Upper lobe of right lung (tissue), 1 donor: ENCODE measurements at regions not wholly inside any gene's neighbourhood (a gene's known extent, or its start where the extent isn't known, plus 50 kb on each side); places are given as distances from the start of the nearest gene placed in this dataset.

Experiments
- ATAC-seq: fragments of 200-7000 bp; cut with Tn5 transposase; one replicate; pipeline ENCODE4 v1.9.1; 2020; ENCODE audit warnings: mild to moderate bottlenecking, moderate library complexity
- DNase-seq: peaks from one replicate; pipeline ENCODE4 v3.0.0-alpha.2; 2020
- H3K27ac ChIP-seq: fragments of 200-600 bp; one replicate; pipeline ENCODE4 v1.8.0; 2022
- H3K27me3 ChIP-seq: fragments of 200-600 bp; one replicate; pipeline ENCODE4 v1.8.0; 2022; ENCODE audit warnings: mild to moderate bottlenecking
- H3K36me3 ChIP-seq: fragments of 200-600 bp; one replicate; pipeline ENCODE4 v1.8.0; 2022
- H3K4me1 ChIP-seq: fragments of 200-600 bp; one replicate; pipeline ENCODE4 v1.8.0; 2022
- H3K4me3 ChIP-seq: fragments of 200-600 bp; one replicate; pipeline ENCODE4 v1.8.0; 2022; ENCODE audit warnings: mild to moderate bottlenecking
- H3K9me3 ChIP-seq: fragments of 200-600 bp; one replicate; pipeline ENCODE4 v1.8.0; 2022
- intact Hi-C: fragments of 100-400 bp; cut with DNase I; formaldehyde crosslinking; loops from one replicate; pipeline ENCODE4 v1.11.0; 2022
- TF ChIP-seq, protein P1 (sequence below): fragments of 200-600 bp; IDR thresholded peaks from one replicate; pipeline ENCODE4 v1.8.0; 2022; ENCODE audit warnings: antibody characterized with exemption
- donor health status: DM: no; HTN: yes; CAD: no; lungs with severe emphysema.

DNA sequence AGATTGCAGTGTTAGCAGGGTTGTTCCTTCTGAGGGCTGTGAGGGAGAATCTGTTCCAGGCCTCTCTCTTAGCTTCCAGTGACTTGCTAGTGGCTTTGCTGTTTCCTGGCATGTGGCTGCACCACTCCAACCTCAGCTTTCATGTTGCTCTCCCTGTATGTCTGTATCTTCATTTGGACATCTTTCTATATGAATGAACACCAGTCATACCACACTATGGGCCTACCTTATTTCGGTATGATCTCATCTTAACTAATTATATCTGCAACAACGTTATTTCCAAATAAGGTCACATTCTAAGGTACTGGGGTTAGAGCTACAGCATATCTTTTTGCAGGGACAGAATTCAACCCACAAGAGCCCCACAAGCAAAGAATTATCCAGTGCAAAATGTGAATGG lies 356.7 kb upstream of the UMPS start:
- no peak for ATAC-seq
- TF ChIP-seq, protein P1, sequence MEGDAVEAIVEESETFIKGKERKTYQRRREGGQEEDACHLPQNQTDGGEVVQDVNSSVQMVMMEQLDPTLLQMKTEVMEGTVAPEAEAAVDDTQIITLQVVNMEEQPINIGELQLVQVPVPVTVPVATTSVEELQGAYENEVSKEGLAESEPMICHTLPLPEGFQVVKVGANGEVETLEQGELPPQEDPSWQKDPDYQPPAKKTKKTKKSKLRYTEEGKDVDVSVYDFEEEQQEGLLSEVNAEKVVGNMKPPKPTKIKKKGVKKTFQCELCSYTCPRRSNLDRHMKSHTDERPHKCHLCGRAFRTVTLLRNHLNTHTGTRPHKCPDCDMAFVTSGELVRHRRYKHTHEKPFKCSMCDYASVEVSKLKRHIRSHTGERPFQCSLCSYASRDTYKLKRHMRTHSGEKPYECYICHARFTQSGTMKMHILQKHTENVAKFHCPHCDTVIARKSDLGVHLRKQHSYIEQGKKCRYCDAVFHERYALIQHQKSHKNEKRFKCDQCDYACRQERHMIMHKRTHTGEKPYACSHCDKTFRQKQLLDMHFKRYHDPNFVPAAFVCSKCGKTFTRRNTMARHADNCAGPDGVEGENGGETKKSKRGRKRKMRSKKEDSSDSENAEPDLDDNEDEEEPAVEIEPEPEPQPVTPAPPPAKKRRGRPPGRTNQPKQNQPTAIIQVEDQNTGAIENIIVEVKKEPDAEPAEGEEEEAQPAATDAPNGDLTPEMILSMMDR: no peak
- no peaks in the 10 kb centered on the region for H3K4me1 ChIP-seq
- no peak overlapping the region for H3K27ac ChIP-seq
- no peaks in the 10 kb centered on the region for H3K36me3 ChIP-seq
- H3K9me3 ChIP-seq: no peaks in the 10 kb centered on the region
- H3K4me3 ChIP-seq: no peak overlapping the region
- H3K27me3 ChIP-seq: no peaks in the 10 kb centered on the region
- DNase-seq: no peak
- intact Hi-C loops: no loop called here

DNA sequence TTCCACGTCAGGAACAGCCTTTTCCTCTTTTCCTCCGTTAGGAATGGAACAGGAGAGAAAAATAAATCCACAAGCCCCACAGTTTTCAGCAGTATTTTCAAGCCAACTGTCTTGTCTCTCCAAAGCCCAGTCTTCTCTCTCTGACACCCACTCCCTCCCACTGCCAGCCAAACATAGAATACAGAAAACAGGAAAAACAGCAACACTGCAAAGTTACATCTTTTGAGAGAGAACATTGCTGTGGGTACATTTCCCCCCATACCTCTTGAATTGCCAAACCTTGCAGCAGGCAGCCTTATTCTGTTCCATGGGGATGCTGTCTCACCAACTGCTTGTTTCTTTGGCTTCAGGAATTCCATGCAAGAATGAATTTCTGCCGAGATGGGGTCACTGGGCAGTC lies 355.7 kb upstream of the UMPS start:
- no peaks in the 10 kb centered on the region for H3K4me1 ChIP-seq
- no peaks in the 10 kb centered on the region for H3K27me3 ChIP-seq
- intact Hi-C loops: no loop called here
- ATAC-seq: no peak
- H3K9me3 ChIP-seq: no peaks in the 10 kb centered on the region
- H3K27ac ChIP-seq: no peak overlapping the region
- DNase-seq: no peak
- TF ChIP-seq, protein P1: no peak
- H3K4me3 ChIP-seq: no peak overlapping the region
- H3K36me3 ChIP-seq: no peaks in the 10 kb centered on the region

DNA sequence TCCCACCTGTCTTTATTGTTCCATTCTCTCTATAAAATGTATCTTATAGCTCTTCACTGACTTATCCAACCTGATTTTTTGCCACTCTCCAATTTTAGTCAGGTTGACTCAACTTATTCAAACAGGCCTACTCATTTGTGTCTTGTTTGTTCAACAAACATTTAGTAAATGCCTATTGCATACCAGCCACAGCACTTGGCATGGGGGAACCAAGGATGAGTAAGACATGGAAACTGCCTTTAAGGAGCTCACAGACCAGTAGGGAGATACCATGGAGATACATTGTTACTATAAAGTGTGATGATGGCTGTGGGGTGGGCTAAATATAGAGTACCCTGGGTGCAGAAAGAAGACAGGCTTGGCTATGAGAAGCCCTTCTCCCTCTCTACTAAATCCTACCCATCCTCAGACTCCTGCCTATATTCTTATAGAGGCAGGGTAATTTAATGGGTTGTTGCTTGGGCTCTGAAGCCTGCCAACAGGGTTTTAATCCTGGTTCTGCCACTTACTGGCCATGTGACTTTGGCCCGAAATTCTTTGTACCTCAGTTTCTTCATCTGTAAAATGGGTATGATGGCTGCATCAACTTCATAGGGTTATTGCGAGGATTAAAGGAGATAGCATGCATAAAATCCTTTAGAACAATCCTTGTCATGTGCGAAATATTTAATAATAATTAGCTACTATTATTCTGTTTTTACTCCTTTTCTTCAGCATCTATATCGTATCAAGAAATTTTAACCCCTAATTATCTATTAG lies 348.5 kb upstream of the UMPS start:
- Histone ChIP-seq H3K36me3 (no peaks in the 10 kb centered on the region), H3K4me3 (no peak overlapping the region), H3K27ac (no peak overlapping the region), H3K4me1 (no peaks in the 10 kb centered on the region), H3K27me3 (no peaks in the 10 kb centered on the region), H3K9me3 (no peaks in the 10 kb centered on the region)
- no peak for ATAC-seq
- DNase-seq: no peak
- TF ChIP-seq, protein P1: no peak
- intact Hi-C loops: no loop called here

DNA sequence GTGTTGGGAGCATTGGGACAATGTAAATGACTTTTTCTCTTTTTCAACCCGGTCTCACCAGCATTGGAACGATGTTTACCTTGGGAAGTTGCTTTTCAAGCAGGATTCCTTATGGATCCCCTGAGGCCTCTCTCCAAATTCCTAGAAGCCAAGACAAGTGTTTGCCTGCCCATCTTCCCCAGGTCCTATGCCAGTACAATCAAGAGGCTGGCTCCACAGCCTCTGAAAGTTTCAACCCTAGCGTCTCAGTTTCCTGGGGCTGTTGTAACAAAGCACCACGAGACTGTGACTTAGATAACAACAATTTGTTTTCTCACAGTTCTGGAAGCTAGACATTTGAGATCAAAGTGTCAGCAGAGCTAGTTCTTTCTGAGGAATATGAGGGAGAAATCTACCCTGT lies 347.2 kb upstream of the UMPS start:
- ATAC-seq (no peak), DNase-seq (no peak)
- Histone ChIP-seq H3K36me3 (no peaks in the 10 kb centered on the region), H3K27ac (no peak overlapping the region), H3K27me3 (no peaks in the 10 kb centered on the region), H3K4me3 (no peak overlapping the region), H3K4me1 (no peaks in the 10 kb centered on the region), H3K9me3 (no peaks in the 10 kb centered on the region)
- intact Hi-C loops: no loop called here
- TF ChIP-seq, protein P1: no peak

DNA sequence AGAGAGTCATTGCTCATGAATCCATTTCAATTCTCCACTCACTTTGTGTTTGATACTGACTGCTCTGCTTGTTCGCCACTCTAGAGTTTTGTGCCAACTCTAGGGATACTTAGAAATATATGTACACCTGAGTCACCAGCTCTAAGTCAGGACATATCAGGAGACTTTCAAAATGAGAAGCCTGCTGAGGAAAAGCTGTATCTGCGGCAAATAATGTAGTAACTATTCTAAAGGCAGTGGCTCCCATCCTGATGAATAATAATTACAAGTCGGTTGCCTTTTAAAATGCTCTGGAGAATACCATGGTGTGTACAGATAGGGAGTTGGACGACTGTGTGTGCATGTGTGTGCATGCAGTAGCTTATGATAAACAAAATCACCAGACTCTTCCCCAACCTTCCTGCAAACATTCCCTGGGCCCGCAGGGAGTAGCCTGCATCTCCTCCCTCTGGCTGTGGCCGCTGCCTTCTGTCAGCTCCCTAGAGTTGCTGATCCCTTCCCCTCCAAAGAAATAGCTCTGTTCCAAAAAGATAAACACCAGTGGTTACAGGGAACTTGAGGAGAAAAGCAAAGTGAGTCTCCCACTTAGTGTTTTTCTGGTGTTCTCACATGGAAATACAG lies 346.3 kb upstream of the UMPS start:
- no peaks in the 10 kb centered on the region for H3K9me3 ChIP-seq
- ATAC-seq (no peak), DNase-seq (no peak)
- no peak overlapping the region for H3K4me3 ChIP-seq
- no peaks in the 10 kb centered on the region for H3K27me3 ChIP-seq
- intact Hi-C loops: no loop called here
- H3K4me1 ChIP-seq: no peaks in the 10 kb centered on the region
- TF ChIP-seq, protein P1: no peak
- H3K36me3 ChIP-seq: no peaks in the 10 kb centered on the region
- no peak overlapping the region for H3K27ac ChIP-seq
